ENCODE measurements at regions not wholly inside any gene's neighbourhood (a gene's known extent, or its start where the extent isn't known, plus 50 kb on each side); places are given as distances from the start of the nearest gene placed in this dataset.

DNA sequence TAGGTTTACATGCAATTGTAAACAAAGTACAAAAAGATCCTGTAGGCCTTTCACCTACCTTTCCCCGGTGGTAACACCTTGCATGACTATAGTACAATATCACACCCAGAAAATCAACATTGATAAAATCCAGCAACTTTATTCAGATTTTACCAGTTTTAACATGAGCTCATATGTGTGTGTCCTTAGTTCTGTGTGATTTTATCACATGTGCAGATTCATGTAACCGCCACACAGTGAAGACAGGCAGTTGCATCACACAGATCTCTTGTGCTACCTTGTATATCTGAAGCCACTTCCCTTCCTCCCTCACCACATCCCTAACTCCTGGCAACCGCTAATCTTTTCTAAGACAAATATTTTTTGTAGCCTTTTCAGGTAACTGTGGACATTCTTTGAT, 183.5 kb upstream of the C2CD4B start:
- Histone ChIP-seq H3K27me3 (no peaks in the 10 kb centered on the region), H3K4me3 (no peak overlapping the region), H2AFZ (no peak overlapping the region), H3K4me2 (no peak overlapping the region), H4K20me1 (ENCODE audit: insufficient read depth, poor library complexity, severe bottlenecking) (no peaks in the 10 kb centered on the region), H3K9me2 (replicated peaks; ENCODE audit: insufficient read depth) (no peaks in the 10 kb centered on the region), H3K27ac (no peak overlapping the region), H3K4me1 (ENCODE audit: insufficient read depth) (no peaks in the 10 kb centered on the region), H3K9me3 (ENCODE audit: low read depth) (no peaks in the 10 kb centered on the region), H3K36me3 (replicated peaks; ENCODE audit: insufficient read depth, low read depth) (no peaks in the 10 kb centered on the region), H3K79me2 (no peaks in the 10 kb centered on the region)
- TF ChIP-seq EZH2 (IDR thresholded peaks at IDR 0.05; ENCODE audit: borderline replicate concordance): no peak
- TF ChIP-seq, protein P1, sequence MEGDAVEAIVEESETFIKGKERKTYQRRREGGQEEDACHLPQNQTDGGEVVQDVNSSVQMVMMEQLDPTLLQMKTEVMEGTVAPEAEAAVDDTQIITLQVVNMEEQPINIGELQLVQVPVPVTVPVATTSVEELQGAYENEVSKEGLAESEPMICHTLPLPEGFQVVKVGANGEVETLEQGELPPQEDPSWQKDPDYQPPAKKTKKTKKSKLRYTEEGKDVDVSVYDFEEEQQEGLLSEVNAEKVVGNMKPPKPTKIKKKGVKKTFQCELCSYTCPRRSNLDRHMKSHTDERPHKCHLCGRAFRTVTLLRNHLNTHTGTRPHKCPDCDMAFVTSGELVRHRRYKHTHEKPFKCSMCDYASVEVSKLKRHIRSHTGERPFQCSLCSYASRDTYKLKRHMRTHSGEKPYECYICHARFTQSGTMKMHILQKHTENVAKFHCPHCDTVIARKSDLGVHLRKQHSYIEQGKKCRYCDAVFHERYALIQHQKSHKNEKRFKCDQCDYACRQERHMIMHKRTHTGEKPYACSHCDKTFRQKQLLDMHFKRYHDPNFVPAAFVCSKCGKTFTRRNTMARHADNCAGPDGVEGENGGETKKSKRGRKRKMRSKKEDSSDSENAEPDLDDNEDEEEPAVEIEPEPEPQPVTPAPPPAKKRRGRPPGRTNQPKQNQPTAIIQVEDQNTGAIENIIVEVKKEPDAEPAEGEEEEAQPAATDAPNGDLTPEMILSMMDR (IDR thresholded peaks at IDR 0.05; ENCODE audit: poor library complexity): no peak
- no peak for TF ChIP-seq EZH2phosphoT487 (IDR thresholded peaks at IDR 0.05; ENCODE audit: low read depth, severe bottlenecking, unreplicated experiment)
- 76% methylated on average over 3 of the region's 3 CpGs for WGBS (ENCODE audit: low lambda C conversion rate, missing lambda C conversion rate)
- no peak for DNase-seq (ENCODE audit: low spot score)

DNA sequence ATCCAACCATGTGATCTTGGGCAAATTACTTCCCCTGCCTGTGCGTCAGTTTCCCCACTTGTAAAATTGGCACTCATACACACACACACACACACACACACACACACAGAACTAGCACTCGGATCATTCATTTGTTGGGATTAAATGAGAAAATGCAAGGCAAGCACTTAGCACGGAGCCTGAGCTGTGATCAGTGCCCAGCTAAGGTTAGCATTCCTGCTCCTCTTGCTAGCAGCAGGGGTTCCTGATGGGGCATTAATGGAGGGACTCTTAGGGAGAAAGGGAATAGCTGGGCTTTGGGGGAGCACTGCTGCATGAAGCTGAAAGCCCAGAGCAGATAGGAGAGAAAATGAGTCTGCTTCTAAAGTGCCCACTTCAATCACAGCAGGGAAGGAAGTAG, 187.7 kb upstream of the C2CD4B start:
- 80% methylated on average over 3 of the region's 3 CpGs for WGBS (ENCODE audit: low lambda C conversion rate, missing lambda C conversion rate)
- Histone ChIP-seq H3K27ac (no peak overlapping the region), H3K79me2 (no peaks in the 10 kb centered on the region), H3K9me3 (ENCODE audit: low read depth) (no peaks in the 10 kb centered on the region), H4K20me1 (ENCODE audit: insufficient read depth, poor library complexity, severe bottlenecking) (no peaks in the 10 kb centered on the region), H3K4me3 (no peak overlapping the region), H3K4me2 (no peak overlapping the region), H3K9me2 (replicated peaks; ENCODE audit: insufficient read depth) (no peaks in the 10 kb centered on the region), H3K4me1 (ENCODE audit: insufficient read depth) (no peaks in the 10 kb centered on the region), H3K27me3 (no peaks in the 10 kb centered on the region), H3K36me3 (replicated peaks; ENCODE audit: insufficient read depth, low read depth) (no peaks in the 10 kb centered on the region), H2AFZ (no peak overlapping the region)
- TF ChIP-seq EZH2phosphoT487 (IDR thresholded peaks at IDR 0.05; ENCODE audit: low read depth, severe bottlenecking, unreplicated experiment) (no peak), EZH2 (IDR thresholded peaks at IDR 0.05; ENCODE audit: borderline replicate concordance) (no peak)
- TF ChIP-seq, protein P1 (IDR thresholded peaks at IDR 0.05; ENCODE audit: poor library complexity): no peak
- DNase-seq (ENCODE audit: low spot score): no peak

DNA sequence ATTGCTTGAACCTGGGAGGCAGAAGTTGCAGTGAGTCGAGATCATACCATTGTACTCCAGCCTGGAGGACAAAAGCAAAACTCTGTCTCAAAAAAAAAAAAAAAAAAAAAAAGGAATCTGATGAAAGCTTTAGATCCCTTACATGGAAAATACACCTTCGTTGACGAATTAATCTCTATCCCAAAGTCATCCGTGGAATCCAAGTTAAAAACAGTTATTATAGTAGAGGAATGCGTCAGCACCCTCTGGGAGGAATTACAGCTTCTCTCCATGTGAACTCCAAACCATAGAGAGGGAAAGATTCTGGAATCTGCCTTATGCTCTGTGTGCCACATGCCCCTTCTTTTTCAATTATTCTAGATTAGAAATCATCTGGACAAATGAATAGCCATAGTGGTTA, 192.3 kb upstream of the C2CD4B start:
- no peak overlapping the region for H3K4me3 ChIP-seq

More for the DNA sequence above, 192.3 kb upstream of the C2CD4B start:
- Histone ChIP-seq H3K27ac (no peak overlapping the region), H3K9me2 (replicated peaks; ENCODE audit: insufficient read depth) (no peaks in the 10 kb centered on the region), H3K36me3 (replicated peaks; ENCODE audit: insufficient read depth, low read depth) (no peaks in the 10 kb centered on the region), H3K79me2 (no peaks in the 10 kb centered on the region), H3K4me2 (no peak overlapping the region), H4K20me1 (ENCODE audit: insufficient read depth, poor library complexity, severe bottlenecking) (no peaks in the 10 kb centered on the region), H3K9me3 (ENCODE audit: low read depth) (no peaks in the 10 kb centered on the region), H3K4me1 (ENCODE audit: insufficient read depth) (no peaks in the 10 kb centered on the region), H3K27me3 (no peaks in the 10 kb centered on the region), H2AFZ (no peak overlapping the region)
- TF ChIP-seq EZH2 (IDR thresholded peaks at IDR 0.05; ENCODE audit: borderline replicate concordance): no peak
- TF ChIP-seq, protein P1 (IDR thresholded peaks at IDR 0.05; ENCODE audit: poor library complexity): no peak
- DNase-seq (ENCODE audit: low spot score): no peak
- 92% methylated on average over 5 of the region's 5 CpGs for WGBS (ENCODE audit: low lambda C conversion rate, missing lambda C conversion rate)
